Endothelial cell of umbilical vein (primary cell): ENCODE measurements at regions not wholly inside any gene's neighbourhood (a gene's known extent, or its start where the extent isn't known, plus 50 kb on each side); places are given as distances from the start of the nearest gene placed in this dataset.

Experiments
- BruUV-seq: library from RNA; stranded (reverse); fragments of 400-500 nt; replicated peaks from 2 replicates; lab custom pipeline; 2021; lab: Mats Ljungman, UMichigan
- CTCF ChIA-PET: fragments of 300-600, 350-600 bp; sonication (Branson Sonifier 250); formaldehyde crosslinking; loops from one replicate; lab custom pipeline; 2021; ENCODE audit warnings: antibody characterized with exemption, inconsistent platforms; lab: Charles Lee
- POLR2A ChIA-PET: fragments of 300-600, 350-600 bp; sonication (Branson Sonifier 250); formaldehyde crosslinking; loops from one replicate; lab custom pipeline; 2021; ENCODE audit warnings: antibody characterized with exemption, inconsistent platforms; lab: Charles Lee
- DNase-seq: peaks from one replicate; pipeline ENCODE4 v3.0.0-alpha.2; 2011; ENCODE audit warnings: low read depth, low spot score
- FAIRE-seq: peaks from 2 replicates; lab custom pipeline; 2011; peaks lifted over from hg19 to GRCh38; lab: Jason Lieb, UNC
- H2AFZ ChIP-seq: 2 replicates; pipeline ENCODE4 v1.6.0; 2012; ENCODE audit warnings: low read depth, low read length, control low read depth, inconsistent platforms
- H3K27ac ChIP-seq: 2 replicates; pipeline ENCODE4 v1.5.1; 2011; ENCODE audit warnings: low read depth, mild to moderate bottlenecking, control low read depth, low read length, moderate library complexity; ENCODE audit not compliant: insufficient read depth
- H3K27me3 ChIP-seq, 2 experiments: 2 replicates each; pipeline versions ENCODE4 v1.6.0 to v1.6.1; 2011; ENCODE audit warnings: low read length in 2 of 2, mixed read lengths in 1 of 2; ENCODE audit not compliant: control insufficient read depth in 2 of 2, insufficient read depth in 2 of 2
- H3K36me3 ChIP-seq, 2 experiments: 2 replicates in 1 of 2; 3 replicates in 1 of 2; pipeline ENCODE4 v1.5.1; 2011; ENCODE audit warnings: low read length in 2 of 2, mild to moderate bottlenecking in 1 of 2, moderate library complexity in 1 of 2; ENCODE audit not compliant: control insufficient read depth in 2 of 2, insufficient read depth in 2 of 2; ENCODE audit errors: extremely low read depth in 1 of 2
- H3K4me1 ChIP-seq: 3 replicates; pipeline ENCODE4 v1.5.1; 2011; ENCODE audit warnings: mild to moderate bottlenecking, low read length; ENCODE audit not compliant: control insufficient read depth, insufficient read depth; ENCODE audit errors: extremely low read depth
- H3K4me2 ChIP-seq: 2 replicates; pipeline ENCODE4 v1.6.1; 2011; ENCODE audit warnings: low read length, control low read depth, mixed read lengths; ENCODE audit not compliant: insufficient read depth
- H3K4me3 ChIP-seq, 3 experiments: fragments of 200-600 bp in 1 of 3; sonication (generic), shearing (Covaris generic) in 1 of 3; replicated peaks in 1 of 3; 2 replicates each; pipeline ENCODE4 v1.5.1; 2011 to 2016; ENCODE audit warnings: control low read depth in 3 of 3, low read length in 3 of 3, mild to moderate bottlenecking in 2 of 3, inconsistent platforms in 1 of 3, low read depth in 1 of 3, moderate library complexity in 1 of 3; ENCODE audit not compliant: insufficient read depth in 1 of 3
- H3K79me2 ChIP-seq: 2 replicates; pipeline ENCODE4 v1.6.0; 2012; ENCODE audit warnings: low read length, inconsistent platforms; ENCODE audit not compliant: control insufficient read depth, insufficient read depth
- H3K9ac ChIP-seq: replicated peaks from 2 replicates; pipeline ENCODE3; 2011; ENCODE audit warnings: low read length, control low read depth; ENCODE audit not compliant: insufficient read depth; ENCODE audit errors: extremely low read depth
- H3K9me1 ChIP-seq: replicated peaks from 3 replicates; pipeline ENCODE4 v1.6.0; 2011; ENCODE audit warnings: mild to moderate bottlenecking, low read length; ENCODE audit not compliant: control insufficient read depth, insufficient read depth; ENCODE audit errors: extremely low read depth
- H3K9me3 ChIP-seq: replicated peaks from 2 replicates; pipeline ENCODE4 v1.5.1; 2012; ENCODE audit warnings: low read length, inconsistent platforms; ENCODE audit not compliant: control insufficient read depth, insufficient read depth
- H4K20me1 ChIP-seq: replicated peaks from 2 replicates; pipeline ENCODE3; 2011; ENCODE audit warnings: mild to moderate bottlenecking, low read length; ENCODE audit not compliant: control insufficient read depth, insufficient read depth; ENCODE audit errors: extremely low read depth
- MYC ChIP-seq: IDR thresholded peaks from one replicate; pipeline ENCODE4 v1.6.1; 2011; ENCODE audit warnings: mild to moderate bottlenecking, low read depth, low read length
- POLR2A ChIP-seq: IDR thresholded peaks from 2 replicates; pipeline ENCODE4 v1.6.1; 2012; ENCODE audit warnings: low read depth, mild to moderate bottlenecking, control low read depth, low read length
- dilution Hi-C: fragments of 300-500 bp; cut with MboI; formaldehyde crosslinking; loops from one replicate; pipeline ENCODE4 v1.15.0; 2019; ENCODE audit warnings: low sequenced_read_pairs; ENCODE audit not compliant: extremely low pct_ligation_motif_present
- intact Hi-C: fragments of 100-400 bp; cut with micrococcal nuclease; formaldehyde crosslinking; loops from one replicate; pipeline ENCODE4 v1.10.0; 2022
- TF ChIP-seq, protein P1 (sequence below), 2 donors: IDR thresholded peaks; 1 replicate in 1 of 2; 2 replicates in 1 of 2; pipeline ENCODE4 v1.5.1; 2011; ENCODE audit warnings: low read length in 2 of 2, mild to moderate bottlenecking in 2 of 2, moderate library complexity in 2 of 2, control low read depth in 1 of 2, inconsistent platforms in 1 of 2, low read depth in 1 of 2; ENCODE audit not compliant: insufficient read depth in 1 of 2; ENCODE audit errors: extremely low read depth in 1 of 2

DNA sequence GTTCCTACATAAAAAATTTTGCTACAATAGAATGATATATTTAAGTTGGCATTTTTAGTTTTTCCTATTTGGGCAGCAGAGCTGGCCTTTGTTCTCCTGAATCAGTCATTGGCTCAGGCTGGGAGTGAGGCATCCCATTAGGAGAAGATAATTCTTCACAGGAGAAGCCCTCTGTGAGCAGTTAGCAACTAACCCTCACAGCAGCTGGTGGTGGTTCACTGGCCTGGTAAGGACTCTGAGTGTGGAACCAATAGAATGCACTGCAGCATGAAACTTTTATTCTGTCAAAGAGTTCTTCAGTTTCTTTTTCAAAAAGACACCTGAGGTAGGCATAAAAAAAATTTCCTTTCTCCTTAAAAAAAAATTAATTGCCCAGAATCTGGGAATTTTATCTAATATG, 562.6 kb downstream of the ZNF385D start:
- dilution Hi-C loops (no loop called here), intact Hi-C loops (no loop called here)
- Histone ChIP-seq H3K9ac (no peak overlapping the region), H3K27me3 (no peaks in the 10 kb centered on the region), H3K4me1 (no peaks in the 10 kb centered on the region), H3K4me2 (no peak overlapping the region), H3K9me3 (no peaks in the 10 kb centered on the region), H3K36me3 (no peaks in the 10 kb centered on the region), H3K27ac (no peak overlapping the region), H4K20me1 (no peaks in the 10 kb centered on the region), H3K79me2 (no peaks in the 10 kb centered on the region), H3K4me3 (no peak overlapping the region), H3K9me1 (no peaks in the 10 kb centered on the region), H2AFZ (no peak overlapping the region)
- FAIRE-seq (no peak), DNase-seq (no peak)
- POLR2A ChIA-PET: no interaction called here
- TF ChIP-seq MYC (no peak), POLR2A (no peak)
- CTCF ChIA-PET: no interaction called here
- BruUV-seq: no TSS peak

DNA sequence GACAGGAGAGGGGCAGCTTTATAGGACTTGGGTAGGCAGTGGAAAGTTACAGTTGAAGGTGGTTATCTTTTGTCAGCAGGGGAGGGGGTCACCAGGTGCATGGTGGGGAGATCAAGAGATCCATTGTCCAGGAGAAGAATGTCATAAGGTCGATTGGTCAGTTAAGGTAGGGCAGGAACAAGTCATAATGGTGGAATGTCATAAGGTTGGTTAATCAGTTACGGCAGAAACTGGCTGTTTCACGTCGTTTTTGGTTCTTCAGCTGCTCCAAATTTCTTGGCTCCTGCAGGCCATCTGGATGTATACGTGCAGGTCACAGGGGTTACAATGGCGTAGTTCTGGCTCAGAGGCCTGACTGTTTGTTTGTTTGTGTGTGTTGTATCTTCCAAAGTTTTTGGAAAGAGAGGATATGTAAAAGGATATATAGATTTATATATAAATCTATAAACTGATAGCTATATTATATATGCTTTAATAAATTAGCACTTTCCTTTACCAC, 565.1 kb downstream of the ZNF385D start:
- Histone ChIP-seq H3K4me2 (no peak overlapping the region), H3K36me3 (no peaks in the 10 kb centered on the region), H3K79me2 (no peaks in the 10 kb centered on the region), H3K9me1 (no peaks in the 10 kb centered on the region), H3K27me3 (no peaks in the 10 kb centered on the region), H3K27ac (no peak overlapping the region), H3K9me3 (no peaks in the 10 kb centered on the region), H3K4me3 (no peak overlapping the region), H4K20me1 (no peaks in the 10 kb centered on the region), H2AFZ (no peak overlapping the region), H3K9ac (no peak overlapping the region), H3K4me1 (no peaks in the 10 kb centered on the region)
- no peak for FAIRE-seq
- DNase-seq: no peak
- POLR2A ChIA-PET: no interaction called here
- CTCF ChIA-PET: no interaction called here
- no TSS peak for BruUV-seq
- intact Hi-C loops: no loop called here
- dilution Hi-C loops: no loop called here
- no peak for TF ChIP-seq MYC
- TF ChIP-seq, protein P1, sequence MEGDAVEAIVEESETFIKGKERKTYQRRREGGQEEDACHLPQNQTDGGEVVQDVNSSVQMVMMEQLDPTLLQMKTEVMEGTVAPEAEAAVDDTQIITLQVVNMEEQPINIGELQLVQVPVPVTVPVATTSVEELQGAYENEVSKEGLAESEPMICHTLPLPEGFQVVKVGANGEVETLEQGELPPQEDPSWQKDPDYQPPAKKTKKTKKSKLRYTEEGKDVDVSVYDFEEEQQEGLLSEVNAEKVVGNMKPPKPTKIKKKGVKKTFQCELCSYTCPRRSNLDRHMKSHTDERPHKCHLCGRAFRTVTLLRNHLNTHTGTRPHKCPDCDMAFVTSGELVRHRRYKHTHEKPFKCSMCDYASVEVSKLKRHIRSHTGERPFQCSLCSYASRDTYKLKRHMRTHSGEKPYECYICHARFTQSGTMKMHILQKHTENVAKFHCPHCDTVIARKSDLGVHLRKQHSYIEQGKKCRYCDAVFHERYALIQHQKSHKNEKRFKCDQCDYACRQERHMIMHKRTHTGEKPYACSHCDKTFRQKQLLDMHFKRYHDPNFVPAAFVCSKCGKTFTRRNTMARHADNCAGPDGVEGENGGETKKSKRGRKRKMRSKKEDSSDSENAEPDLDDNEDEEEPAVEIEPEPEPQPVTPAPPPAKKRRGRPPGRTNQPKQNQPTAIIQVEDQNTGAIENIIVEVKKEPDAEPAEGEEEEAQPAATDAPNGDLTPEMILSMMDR (IDR thresholded peaks at IDR 0.05; ENCODE audit: extremely low read depth in 1 of 2, insufficient read depth in 1 of 2, low read depth in 1 of 2, low read length in 2 of 2): no peak
